ENCODE measurements at regions not wholly inside any gene's neighbourhood (a gene's known extent, or its start where the extent isn't known, plus 50 kb on each side); places are given as distances from the start of the nearest gene placed in this dataset.
A peak's percentile ranks its signal among the peaks of the same experiment; 100 is the strongest.

DNA sequence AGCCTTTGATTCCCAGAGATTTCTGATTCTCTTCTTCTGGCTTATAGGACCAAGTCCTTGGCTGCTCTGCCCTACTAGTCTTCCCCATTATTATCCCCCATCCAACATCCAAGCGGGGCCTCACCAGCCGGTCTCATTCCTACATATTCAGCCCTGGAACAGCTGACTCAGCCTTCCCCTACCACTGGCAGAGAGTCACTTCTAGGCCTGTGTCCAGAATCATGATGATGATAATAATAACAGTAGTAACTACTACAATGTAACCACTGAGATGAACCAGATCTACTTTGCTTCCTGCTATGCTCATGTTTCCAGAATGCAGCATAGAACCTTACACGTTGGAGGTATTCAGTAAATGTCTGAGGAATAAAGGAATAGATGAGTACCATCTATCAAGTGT, 295.2 kb downstream of the SRBD1 start:
- no peaks in the 10 kb centered on the region for H3K9me3 Mint-ChIP-seq
- H3K36me3 Mint-ChIP-seq (ENCODE audit: low read depth) = no peaks in the 10 kb centered on the region
- H3K27me3 Mint-ChIP-seq = peaks cover 6% of the 10 kb centered on the region
- H3K27ac Mint-ChIP-seq = no peak overlapping the region
- H3K4me1 Mint-ChIP-seq (ENCODE audit: low read depth) = no peaks in the 10 kb centered on the region
- H3K4me3 Mint-ChIP-seq = no peak overlapping the region

DNA sequence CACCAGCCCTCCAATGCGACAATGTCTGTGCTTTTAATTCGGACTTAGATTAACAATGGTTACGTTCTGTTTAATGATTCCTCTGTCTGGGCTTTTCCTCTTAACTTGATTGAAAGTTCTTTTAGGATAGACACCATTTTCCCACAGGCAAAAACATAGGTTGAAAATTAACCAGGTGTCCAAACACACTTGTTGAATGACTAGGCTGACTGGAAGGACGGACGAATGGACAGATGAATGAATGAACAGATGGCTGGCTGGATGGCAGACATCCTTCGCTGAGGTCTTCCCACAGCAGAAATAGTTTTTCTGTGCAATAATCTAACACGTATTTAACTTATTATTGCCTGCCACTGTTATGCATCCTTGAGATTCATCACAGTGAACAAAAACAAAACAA, 298.8 kb downstream of the SRBD1 start:
- Mint-ChIP-seq H3K27ac (no peak overlapping the region), H3K9me3 (no peaks in the 10 kb centered on the region)

DNA sequence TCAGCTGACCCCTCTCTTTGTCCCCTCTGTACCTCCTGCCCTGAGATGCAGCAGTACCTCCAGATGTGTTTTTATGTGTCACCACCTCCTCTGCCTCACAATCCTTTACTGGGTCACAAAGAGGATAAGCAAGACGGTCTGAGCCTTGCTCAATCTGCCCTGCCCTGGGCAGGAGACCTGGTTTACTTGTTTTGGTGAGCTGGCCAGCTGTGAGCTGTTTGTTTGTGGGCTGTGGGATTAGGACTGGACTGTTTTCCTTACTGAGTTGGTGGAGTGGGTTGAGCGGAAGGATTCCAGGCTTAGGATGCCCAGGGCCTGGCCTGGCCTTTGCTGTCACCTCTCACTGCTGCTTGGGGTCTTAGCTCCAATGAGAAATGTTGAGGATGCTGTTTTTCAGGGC, 299.5 kb downstream of the SRBD1 start:
- H3K9me3 Mint-ChIP-seq = no peaks in the 10 kb centered on the region
- peak overlapping the region; percentile 47 for H3K27ac Mint-ChIP-seq
- no peaks in the 10 kb centered on the region for H3K36me3 Mint-ChIP-seq (ENCODE audit: low read depth)
- H3K4me3 Mint-ChIP-seq = no peak overlapping the region
- H3K27me3 Mint-ChIP-seq = no peaks in the 10 kb centered on the region
- no peaks in the 10 kb centered on the region for H3K4me1 Mint-ChIP-seq (ENCODE audit: low read depth)

More for the DNA sequence above, 298.8 kb downstream of the SRBD1 start:
- H3K4me3 Mint-ChIP-seq = no peak overlapping the region
- no peaks in the 10 kb centered on the region for H3K27me3 Mint-ChIP-seq
- no peaks in the 10 kb centered on the region for H3K4me1 Mint-ChIP-seq (ENCODE audit: low read depth)
- no peaks in the 10 kb centered on the region for H3K36me3 Mint-ChIP-seq (ENCODE audit: low read depth)

DNA sequence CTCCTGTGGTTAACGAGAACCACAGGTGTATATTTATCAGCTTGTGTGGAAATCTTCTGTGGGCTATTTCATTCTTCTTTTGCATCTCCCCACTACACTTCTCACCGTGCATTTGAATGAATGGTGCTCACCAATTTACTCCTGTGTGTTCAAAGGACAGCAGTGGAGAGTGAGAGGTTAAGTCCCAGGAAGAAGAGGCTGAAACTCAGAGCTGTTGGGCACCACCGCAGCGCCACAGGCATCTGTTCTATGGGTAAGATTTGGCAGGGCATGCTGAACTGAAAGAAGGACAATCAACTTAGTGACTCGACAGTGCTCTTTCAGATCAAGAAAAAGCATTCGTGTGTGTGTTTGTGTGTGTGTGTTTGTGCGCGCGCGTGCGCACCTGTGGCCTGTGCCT, 297.9 kb upstream of the SIX2 start:
- Mint-ChIP-seq H3K4me3 (no peak overlapping the region), H3K36me3 (ENCODE audit: low read depth) (no peaks in the 10 kb centered on the region), H3K27me3 (no peaks in the 10 kb centered on the region), H3K27ac (no peak overlapping the region), H3K9me3 (no peaks in the 10 kb centered on the region), H3K4me1 (ENCODE audit: low read depth) (no peaks in the 10 kb centered on the region)

DNA sequence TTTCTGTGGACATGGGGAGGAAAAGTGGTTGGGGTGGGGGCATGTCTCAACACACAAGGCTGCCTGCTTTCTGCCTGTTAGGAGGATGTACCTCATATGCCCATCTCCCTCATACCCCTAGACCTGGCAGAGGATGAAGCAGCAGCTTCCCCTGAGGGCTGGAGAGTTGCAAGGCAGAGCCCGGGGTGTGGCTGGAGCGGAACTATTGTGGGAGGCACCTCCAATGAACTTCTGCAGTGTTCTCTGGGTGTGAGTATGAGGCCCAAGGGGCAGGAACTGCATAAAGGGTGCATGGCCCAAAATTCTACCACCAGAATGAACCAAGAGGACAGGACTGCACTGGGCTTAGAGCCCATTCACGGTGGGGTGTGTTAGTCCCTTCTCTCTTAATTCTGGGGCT, 296.3 kb upstream of the SIX2 start:
- H3K27me3 Mint-ChIP-seq = no peaks in the 10 kb centered on the region
- H3K4me3 Mint-ChIP-seq = no peak overlapping the region
- H3K27ac Mint-ChIP-seq = no peak overlapping the region
- H3K36me3 Mint-ChIP-seq (ENCODE audit: low read depth) = no peaks in the 10 kb centered on the region
- H3K4me1 Mint-ChIP-seq (ENCODE audit: low read depth) = no peaks in the 10 kb centered on the region
- no peaks in the 10 kb centered on the region for H3K9me3 Mint-ChIP-seq

DNA sequence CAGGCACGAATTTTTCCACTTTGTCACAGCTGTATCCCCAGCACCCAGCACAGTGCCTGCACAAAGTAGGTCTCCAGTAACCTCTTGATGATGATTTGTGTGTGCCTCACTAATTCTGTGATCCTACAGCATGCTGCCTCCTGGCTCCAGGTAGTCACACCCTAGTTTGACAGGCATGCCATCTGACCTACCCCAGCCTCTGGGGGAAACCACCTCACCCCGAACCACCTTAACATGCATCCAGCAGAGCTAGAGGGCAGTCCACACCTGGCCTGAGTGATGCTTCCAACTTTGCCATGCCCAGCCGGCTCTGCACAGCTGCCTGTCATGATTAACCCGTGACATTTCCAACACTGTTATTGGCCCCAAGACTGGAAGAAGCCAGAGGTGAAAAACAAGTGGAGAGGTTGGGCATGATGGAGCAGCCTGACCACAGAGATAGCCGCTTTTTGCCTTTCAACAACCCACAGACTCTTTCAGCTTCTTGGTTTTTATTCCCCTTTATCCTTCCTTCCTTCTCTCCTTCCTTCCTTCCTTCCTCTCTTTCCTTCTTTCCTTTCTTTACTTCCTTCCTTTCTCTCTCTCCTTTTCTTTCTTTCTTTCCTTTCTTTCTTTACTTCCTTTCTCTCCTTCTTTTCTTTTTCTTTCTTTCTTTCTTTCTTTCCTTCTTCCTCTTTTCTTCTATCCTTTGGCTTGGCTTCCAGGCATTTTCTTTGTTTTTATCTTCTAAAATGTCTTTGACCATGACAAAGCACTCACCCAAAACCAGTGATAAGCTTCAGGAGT, 294.4 kb upstream of the SIX2 start:
- no peak overlapping the region for H3K4me3 Mint-ChIP-seq
- no peaks in the 10 kb centered on the region for H3K4me1 Mint-ChIP-seq (ENCODE audit: low read depth)
- no peak overlapping the region for H3K27ac Mint-ChIP-seq
- no peaks in the 10 kb centered on the region for H3K9me3 Mint-ChIP-seq
- no peaks in the 10 kb centered on the region for H3K36me3 Mint-ChIP-seq (ENCODE audit: low read depth)
- no peaks in the 10 kb centered on the region for H3K27me3 Mint-ChIP-seq

DNA sequence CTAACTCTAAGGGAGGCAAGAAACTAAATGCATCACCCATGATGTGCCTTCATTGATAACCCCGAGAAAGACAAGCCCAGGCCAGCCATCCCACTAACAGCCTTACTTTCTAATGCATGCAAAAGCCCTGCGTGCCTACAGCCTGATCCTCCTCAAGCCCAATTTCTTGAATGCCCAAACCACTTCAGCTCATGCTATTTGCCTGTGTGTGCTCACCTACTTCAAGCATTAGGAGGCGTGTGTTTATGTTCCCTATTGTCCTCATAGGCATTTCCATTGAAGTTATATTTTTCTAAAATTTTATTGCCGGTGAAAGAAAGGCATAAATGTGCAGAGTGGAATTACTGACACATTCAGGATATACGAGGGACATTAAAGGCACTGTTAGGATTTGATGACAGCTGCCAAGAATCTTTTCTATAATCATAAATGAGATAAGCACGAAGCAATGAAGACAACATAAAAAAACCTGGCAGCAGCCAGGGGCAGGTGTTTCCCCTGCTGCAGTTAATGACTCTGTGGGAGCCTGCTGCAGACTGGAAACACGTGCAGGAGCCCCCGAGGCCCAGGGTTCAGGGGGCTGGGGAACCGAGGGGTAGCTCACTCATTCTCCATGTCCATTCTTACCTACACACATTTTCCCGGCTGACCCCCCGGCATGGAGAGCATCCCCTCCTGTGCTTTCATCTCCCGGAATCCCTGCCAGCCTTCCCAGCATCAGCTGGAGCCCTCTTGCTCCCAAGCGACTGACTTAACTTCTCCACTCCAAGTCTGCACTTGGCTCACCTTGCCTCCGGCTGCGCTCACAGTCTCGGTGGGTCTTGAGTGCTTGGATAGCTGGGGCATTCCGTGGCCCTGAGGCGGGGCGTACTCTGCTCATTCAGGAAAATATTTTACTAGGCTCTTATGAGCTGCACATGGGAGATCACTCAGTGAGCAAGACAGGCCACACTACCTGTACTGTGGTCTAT, 292.3 kb upstream of the SIX2 start:
- Mint-ChIP-seq H3K4me1 (ENCODE audit: low read depth) (no peaks in the 10 kb centered on the region), H3K4me3 (no peak overlapping the region), H3K27ac (no peak overlapping the region), H3K27me3 (no peaks in the 10 kb centered on the region), H3K9me3 (no peaks in the 10 kb centered on the region), H3K36me3 (ENCODE audit: low read depth) (no peaks in the 10 kb centered on the region)

DNA sequence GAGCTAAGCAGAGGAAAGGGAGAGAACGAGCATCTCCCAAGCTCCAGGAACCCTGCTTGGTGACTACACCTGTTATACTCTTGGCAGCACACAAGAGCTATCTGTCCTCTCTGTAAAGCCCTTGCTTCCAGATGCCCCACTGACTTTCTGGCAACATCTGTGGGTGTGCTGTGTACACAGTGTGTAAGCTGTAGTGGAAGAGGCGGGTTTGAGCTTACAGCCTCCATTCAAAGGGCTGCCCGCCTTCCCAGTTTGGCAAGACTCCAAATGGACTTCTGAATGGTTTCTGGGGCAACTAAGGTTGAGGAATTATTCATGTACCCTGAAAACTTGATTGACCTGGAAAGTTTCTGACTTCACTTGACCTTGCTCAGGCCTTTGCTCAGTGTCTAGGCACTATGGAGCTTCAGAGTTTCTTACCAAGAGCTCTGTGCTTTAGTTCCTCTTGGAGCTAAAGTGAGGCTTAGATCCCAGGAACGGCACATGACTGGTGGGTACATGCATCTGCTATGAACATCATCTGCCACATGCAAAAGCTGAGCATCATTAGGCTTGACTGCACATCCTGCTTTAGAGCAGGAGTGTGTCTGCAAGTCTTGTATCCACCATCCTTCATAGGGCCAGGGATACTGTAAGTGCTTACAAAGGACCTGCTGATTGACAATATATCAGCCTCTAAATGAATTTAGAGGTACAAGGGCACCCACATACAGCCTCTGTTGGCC, 290.9 kb upstream of the SIX2 start:
- Mint-ChIP-seq H3K27me3 (no peaks in the 10 kb centered on the region), H3K4me1 (ENCODE audit: low read depth) (no peaks in the 10 kb centered on the region), H3K36me3 (ENCODE audit: low read depth) (no peaks in the 10 kb centered on the region), H3K4me3 (no peak overlapping the region), H3K27ac (no peak overlapping the region), H3K9me3 (no peaks in the 10 kb centered on the region)

DNA sequence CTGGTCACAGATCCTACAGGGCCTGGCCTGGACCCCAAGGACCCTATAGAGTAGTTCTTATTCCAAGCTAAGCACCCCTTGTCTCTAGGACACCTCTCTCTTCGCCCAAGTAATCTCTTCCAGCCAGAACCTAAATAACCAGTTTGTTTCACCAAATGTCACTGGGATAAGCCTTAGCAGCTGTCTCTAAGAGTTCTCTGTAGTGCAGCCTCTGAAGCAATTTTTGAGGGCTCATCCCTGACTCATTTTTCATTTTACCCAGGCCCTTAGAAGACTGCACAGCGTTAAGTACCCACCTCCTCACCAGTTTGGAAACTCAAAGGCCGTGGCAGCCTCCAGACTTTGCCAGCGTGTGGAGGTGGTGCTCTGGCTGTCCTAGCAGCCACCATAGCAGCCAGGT, 290.1 kb upstream of the SIX2 start:
- no peak overlapping the region for H3K27ac Mint-ChIP-seq
- H3K4me1 Mint-ChIP-seq (ENCODE audit: low read depth) = no peaks in the 10 kb centered on the region
- H3K27me3 Mint-ChIP-seq = no peaks in the 10 kb centered on the region
- H3K9me3 Mint-ChIP-seq = no peaks in the 10 kb centered on the region
- H3K36me3 Mint-ChIP-seq (ENCODE audit: low read depth) = no peaks in the 10 kb centered on the region
- H3K4me3 Mint-ChIP-seq = no peak overlapping the region

DNA sequence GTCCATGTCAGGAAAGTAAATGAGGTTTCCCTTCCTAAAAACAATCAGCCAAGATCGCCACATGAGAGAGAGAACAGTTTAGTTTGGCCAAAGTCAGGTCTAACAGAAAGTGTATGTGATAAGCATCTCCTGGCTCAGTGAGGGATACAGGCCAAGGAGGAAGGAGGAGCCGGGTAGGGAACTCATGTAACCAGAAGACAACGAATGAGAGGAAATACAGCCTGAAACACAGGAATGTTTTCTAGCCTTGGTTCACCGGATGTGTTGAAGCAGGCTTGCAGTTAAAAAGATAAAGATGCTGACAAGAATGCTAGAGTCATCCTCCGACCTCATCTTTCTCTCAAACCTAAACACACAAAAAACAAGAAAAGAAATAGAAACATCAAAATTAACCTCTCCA, 283.9 kb upstream of the SIX2 start:
- Mint-ChIP-seq H3K9me3 (no peaks in the 10 kb centered on the region), H3K4me1 (ENCODE audit: low read depth) (no peaks in the 10 kb centered on the region), H3K4me3 (no peak overlapping the region), H3K36me3 (ENCODE audit: low read depth) (no peaks in the 10 kb centered on the region), H3K27me3 (peaks cover 4% of the 10 kb centered on the region), H3K27ac (no peak overlapping the region)

DNA sequence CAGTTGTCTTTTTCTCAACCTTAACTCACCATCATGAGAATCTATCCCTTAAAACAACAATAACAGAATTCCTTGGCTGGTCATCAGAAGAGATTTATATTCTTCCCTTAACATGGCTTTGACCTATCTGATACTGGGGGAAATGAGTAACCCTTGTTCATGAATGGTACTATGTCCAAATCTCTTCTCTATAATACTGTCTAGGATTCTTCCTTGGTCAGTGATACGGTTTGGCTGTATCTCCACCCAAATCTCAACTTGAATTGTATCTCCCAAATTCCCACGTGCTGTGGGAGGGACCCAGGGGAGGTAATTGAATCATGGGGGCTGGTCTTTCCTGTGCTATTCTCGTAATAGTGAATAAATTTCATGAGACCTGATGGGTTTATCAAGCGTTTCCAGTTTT, 282.0 kb upstream of the SIX2 start:
- no peak overlapping the region for H3K4me3 Mint-ChIP-seq
- H3K4me1 Mint-ChIP-seq (ENCODE audit: low read depth) = no peaks in the 10 kb centered on the region
- no peak overlapping the region for H3K27ac Mint-ChIP-seq
- H3K36me3 Mint-ChIP-seq (ENCODE audit: low read depth) = no peaks in the 10 kb centered on the region
- H3K9me3 Mint-ChIP-seq = no peaks in the 10 kb centered on the region
- H3K27me3 Mint-ChIP-seq = peaks cover 7% of the 10 kb centered on the region

DNA sequence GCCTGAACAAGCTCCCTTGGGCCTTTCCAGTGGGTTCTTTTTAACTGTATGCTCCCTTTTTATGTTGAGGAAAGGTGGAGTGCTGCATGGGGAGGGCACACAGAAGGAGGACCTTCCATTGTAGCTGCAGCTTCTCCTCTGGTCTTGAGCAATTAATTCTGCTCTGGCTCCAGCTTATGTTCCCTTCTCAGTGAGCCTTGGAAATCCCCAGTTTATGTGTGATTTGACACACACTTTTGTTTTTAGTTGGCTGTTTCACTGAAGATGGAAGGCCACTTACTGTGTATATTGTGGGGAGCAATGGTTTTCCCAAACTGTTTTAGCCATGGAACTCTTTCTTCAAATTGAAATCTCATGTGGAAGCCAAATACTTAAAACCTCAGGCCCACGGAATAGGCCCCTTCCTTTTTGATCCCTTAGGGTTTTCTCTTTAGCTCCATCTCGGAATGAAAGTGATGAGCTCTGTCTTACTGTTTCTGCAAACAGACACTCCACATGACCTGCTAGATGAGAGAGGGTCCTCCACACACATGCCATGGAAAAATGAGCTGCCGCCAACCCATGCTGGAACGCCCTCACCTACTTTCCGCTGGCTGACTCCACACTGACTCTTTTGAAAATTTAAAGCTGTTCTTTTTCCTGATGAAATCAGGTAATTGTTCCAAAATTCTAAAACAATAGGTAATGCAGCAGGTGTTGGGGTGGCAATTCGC, 280.9 kb upstream of the SIX2 start:
- H3K9me3 Mint-ChIP-seq = no peaks in the 10 kb centered on the region
- H3K36me3 Mint-ChIP-seq (ENCODE audit: low read depth) = no peaks in the 10 kb centered on the region
- H3K27ac Mint-ChIP-seq = no peak overlapping the region
- no peaks in the 10 kb centered on the region for H3K4me1 Mint-ChIP-seq (ENCODE audit: low read depth)
- no peak overlapping the region for H3K4me3 Mint-ChIP-seq
- H3K27me3 Mint-ChIP-seq = peaks cover 10% of the 10 kb centered on the region

DNA sequence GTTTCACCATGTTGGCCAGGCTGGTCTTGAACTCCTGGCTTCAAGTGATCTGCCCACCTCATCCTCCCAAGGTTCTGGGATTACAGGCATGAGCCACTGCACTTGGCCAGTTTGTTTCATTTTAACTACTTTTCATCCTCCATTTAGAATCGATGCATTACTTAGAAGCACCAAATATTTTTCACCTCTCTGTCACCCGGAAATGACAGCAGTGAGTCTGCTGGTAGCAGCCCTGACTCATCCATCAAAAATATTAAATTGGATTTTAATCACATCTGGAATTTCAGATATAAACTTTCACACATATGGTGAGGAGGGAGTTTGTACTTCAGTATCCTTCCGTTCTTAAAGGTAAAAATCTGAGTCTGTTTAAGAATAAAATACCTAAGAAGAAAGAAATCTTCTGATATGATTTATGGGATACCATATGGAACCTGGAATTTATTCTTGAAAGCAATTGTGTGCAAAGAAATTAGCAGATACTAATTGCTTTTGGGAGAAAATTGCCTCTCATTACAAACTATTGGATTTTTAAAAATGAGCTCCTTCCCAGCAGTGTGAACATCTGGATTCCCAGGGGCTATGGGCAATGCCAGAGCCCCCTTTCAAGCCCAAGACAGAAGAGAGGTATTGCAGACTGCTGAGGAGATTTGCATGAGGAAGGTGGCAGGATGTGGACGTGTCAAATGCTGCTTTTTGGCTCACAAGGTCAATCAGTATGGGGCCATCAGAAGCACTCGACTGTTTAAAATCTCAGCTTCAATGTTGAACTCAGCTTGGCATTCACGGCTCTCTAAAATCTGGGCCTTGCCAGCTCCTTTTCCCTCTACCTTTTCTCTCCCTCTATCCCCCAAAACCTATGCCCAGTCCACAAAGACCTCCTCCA, 279.5 kb upstream of the SIX2 start:
- no peak overlapping the region for H3K27ac Mint-ChIP-seq
- no peaks in the 10 kb centered on the region for H3K9me3 Mint-ChIP-seq
- peaks cover 10% of the 10 kb centered on the region for H3K27me3 Mint-ChIP-seq
- no peaks in the 10 kb centered on the region for H3K36me3 Mint-ChIP-seq (ENCODE audit: low read depth)
- H3K4me3 Mint-ChIP-seq = no peak overlapping the region
- H3K4me1 Mint-ChIP-seq (ENCODE audit: low read depth) = no peaks in the 10 kb centered on the region

DNA sequence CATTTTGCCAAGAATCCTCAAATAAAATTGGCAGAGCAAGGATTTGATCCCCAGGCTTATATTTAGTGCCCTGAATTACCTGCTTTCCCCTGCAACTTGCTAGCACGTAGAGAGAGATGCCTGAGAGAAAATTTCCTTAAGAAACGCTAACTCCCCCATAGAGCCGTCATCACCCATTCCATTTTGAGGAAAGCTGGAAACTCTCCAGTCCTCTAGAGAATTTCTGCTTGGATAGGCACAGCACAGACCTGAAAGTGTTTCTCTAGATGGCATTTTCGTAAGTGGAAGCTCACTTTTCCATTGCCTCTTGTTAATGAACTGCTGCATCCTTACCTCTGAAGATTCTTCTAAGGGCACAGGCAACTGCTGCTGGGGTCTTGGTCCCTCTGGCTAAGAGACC, 277.8 kb upstream of the SIX2 start:
- Mint-ChIP-seq H3K27me3 (peaks cover 6% of the 10 kb centered on the region), H3K4me3 (no peak overlapping the region), H3K36me3 (ENCODE audit: low read depth) (no peaks in the 10 kb centered on the region), H3K4me1 (ENCODE audit: low read depth) (no peaks in the 10 kb centered on the region), H3K9me3 (no peaks in the 10 kb centered on the region), H3K27ac (no peak overlapping the region)

Data from stimulated activated naive CD8-positive, alpha-beta T cell treated with anti-CD3 and anti-CD28 coated beads, Interleukin-15, Interleukin-2, amounts not matched to agents 100 ng/mL and 50 ng/mL, for 24 hours (primary cell).